Activated CD4-positive, alpha-beta memory T cell treated with anti-CD3 and anti-CD28 coated beads for 36 hours (primary cell): ENCODE measurements at regions not wholly inside any gene's neighbourhood (a gene's known extent, or its start where the extent isn't known, plus 50 kb on each side); places are given as distances from the start of the nearest gene placed in this dataset.

Source experiments
- CTCF ChIA-PET: fragments of 350-600 bp; sonication (Branson Sonifier 250); formaldehyde crosslinking; loops from one replicate; lab custom pipeline; 2021; ENCODE audit warnings: antibody characterized with exemption, inconsistent platforms; lab: Charles Lee
- POLR2A ChIA-PET: fragments of 350-600 bp; sonication (Branson Sonifier 250); formaldehyde crosslinking; loops from one replicate; lab custom pipeline; 2021; ENCODE audit warnings: antibody characterized with exemption; lab: Charles Lee
- DNase-seq: peaks from one replicate; pipeline ENCODE4 v3.0.0-alpha.2; 2020
- H3K27ac Mint-ChIP-seq: one replicate; pipeline ENCODE4 v1.8.0; 2021; ENCODE audit warnings: mixed read lengths
- H3K27me3 Mint-ChIP-seq: one replicate; pipeline ENCODE4 v1.8.0; 2021; ENCODE audit warnings: mixed read lengths
- H3K36me3 Mint-ChIP-seq: one replicate; pipeline ENCODE4 v1.8.0; 2021; ENCODE audit warnings: mixed read lengths
- H3K4me1 Mint-ChIP-seq: one replicate; pipeline ENCODE4 v1.8.0; 2021; ENCODE audit warnings: low read depth, mixed read lengths
- H3K4me3 Mint-ChIP-seq: one replicate; pipeline ENCODE4 v1.8.0; 2021; ENCODE audit warnings: mild to moderate bottlenecking, mixed read lengths
- H3K9me3 Mint-ChIP-seq: one replicate; pipeline ENCODE4 v1.8.0; 2021; ENCODE audit warnings: mixed read lengths
- intact Hi-C: fragments of 100-400 bp; cut with micrococcal nuclease; formaldehyde crosslinking; loops from one replicate; pipeline ENCODE4 v1.15.1; 2023

DNA sequence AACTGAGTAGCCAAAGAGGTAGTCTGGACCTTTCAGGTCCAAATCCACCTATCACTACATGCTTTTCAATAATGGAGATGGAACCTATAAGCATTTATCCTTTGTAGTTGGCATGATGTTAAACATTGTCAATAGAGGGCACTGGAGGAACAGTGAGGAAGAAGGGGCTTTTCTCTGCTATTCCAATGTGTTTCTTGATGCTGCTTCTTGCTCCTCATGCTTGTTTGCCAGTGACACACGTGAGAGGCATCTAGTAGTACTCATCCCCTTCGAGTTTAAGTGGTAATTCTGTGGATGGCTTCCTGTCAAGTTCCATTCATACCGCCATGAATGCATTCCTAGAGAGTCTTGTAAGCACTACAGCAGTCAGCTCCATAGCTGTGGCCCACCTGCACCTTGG, 84.0 kb downstream of the NAA11 start:
- Mint-ChIP-seq H3K36me3 (no peaks in the 10 kb centered on the region), H3K4me3 (no peak overlapping the region), H3K4me1 (no peaks in the 10 kb centered on the region), H3K27me3 (no peaks in the 10 kb centered on the region), H3K9me3 (no peaks in the 10 kb centered on the region), H3K27ac (no peak overlapping the region)
- POLR2A ChIA-PET, result no interaction called here
- intact Hi-C loops, result no loop called here
- CTCF ChIA-PET, result no interaction called here
- no peak for DNase-seq

DNA sequence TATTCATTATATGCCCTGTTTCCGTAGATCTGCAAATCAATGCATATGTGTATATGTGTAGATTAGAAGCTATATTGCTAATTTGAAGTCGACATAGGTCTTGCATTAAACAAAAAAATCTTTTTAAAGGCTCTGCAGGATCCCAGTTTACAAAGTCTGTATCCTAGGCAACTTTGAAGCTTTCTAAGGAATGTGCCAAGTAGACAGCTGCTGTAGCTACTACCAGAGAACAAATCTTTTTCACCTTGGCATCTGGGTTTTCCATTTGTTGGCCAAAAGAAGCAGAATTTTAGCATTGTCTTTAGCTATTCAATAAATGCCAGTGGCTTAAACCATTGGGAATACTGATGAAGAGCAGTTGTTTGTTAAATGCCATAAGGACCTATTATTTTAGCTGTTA, 88.0 kb downstream of the NAA11 start:
- H3K9me3 Mint-ChIP-seq, result no peaks in the 10 kb centered on the region
- POLR2A ChIA-PET, result no interaction called here
- no peaks in the 10 kb centered on the region for H3K36me3 Mint-ChIP-seq
- no peaks in the 10 kb centered on the region for H3K27me3 Mint-ChIP-seq
- H3K4me3 Mint-ChIP-seq, result no peak overlapping the region
- no peak for DNase-seq
- no peak overlapping the region for H3K27ac Mint-ChIP-seq
- H3K4me1 Mint-ChIP-seq, result no peaks in the 10 kb centered on the region
- CTCF ChIA-PET, result no interaction called here
- intact Hi-C loops, result no loop called here

DNA sequence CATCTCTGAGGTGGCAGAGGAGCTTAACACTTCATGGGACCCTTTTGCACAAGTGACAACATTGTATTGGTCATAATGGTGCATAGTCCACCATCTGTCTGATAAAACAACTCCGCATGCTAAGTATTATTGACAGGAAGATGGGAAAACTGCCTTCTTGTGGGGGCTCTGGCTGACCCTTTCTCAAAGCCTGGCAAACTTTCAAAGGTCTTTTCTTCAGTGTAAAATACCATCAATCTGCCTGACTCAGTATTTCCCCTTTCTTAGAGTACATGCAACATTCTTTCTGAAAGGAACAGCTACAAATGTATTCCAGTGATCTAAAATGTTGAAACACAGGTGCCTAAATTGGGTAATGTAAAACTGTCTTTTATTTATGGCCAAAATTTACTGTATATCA, 89.1 kb downstream of the NAA11 start:
- intact Hi-C loops, result no loop called here
- H3K27ac Mint-ChIP-seq, result no peak overlapping the region
- ChIA-PET POLR2A (no interaction called here), CTCF (no interaction called here)
- no peaks in the 10 kb centered on the region for H3K36me3 Mint-ChIP-seq
- H3K4me3 Mint-ChIP-seq, result no peak overlapping the region
- no peaks in the 10 kb centered on the region for H3K27me3 Mint-ChIP-seq
- no peaks in the 10 kb centered on the region for H3K9me3 Mint-ChIP-seq
- H3K4me1 Mint-ChIP-seq, result no peaks in the 10 kb centered on the region
- no peak for DNase-seq

DNA sequence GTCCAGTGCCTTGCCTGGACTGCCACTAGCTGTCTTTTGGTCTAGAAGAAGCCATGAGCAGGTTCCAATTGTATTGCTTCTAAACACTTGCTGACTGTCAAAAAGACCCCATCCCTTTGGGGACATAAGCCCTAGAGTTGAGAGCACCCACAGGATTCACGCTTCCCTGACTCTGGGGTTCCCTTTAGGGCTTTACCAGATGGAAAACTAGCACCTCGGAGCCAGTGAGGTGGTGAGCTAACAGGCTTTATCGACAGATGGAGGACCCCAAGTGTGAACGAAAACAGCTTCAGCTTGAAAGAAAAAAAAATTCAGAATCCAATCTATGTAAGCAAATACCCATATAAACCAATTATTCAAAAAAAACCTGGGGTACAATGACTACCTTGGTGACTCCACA, 90.8 kb downstream of the NAA11 start:
- POLR2A ChIA-PET, result interaction anchor here (0.7 kb wide), 1 partner anchor 256 kb away, joined by 3 read pairs; no protein-coding TSS in a partner anchor
- no peak overlapping the region for H3K4me3 Mint-ChIP-seq

DNA sequence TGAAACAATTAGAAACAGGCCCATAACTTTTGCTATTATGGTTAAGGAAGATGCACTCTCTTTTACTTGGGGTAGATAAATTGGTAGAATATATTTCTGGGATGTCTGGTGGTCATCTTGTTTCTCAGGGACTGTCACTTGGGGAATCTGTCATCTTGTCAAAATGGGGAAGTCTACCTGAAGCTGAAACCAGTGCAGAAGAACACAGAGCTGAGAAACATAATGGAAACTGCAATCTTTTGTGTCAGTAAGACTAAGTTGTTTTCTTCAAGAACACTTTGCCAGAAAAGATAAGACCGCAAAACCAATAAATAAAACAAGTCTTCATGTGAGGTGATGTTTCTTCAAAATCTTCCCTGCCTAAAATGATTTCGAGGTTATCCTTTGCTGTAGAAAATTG, 92.0 kb downstream of the NAA11 start:
- DNase-seq, result no peak
- Mint-ChIP-seq H3K36me3 (no peaks in the 10 kb centered on the region), H3K4me1 (no peaks in the 10 kb centered on the region), H3K27me3 (no peaks in the 10 kb centered on the region), H3K27ac (no peak overlapping the region), H3K9me3 (no peaks in the 10 kb centered on the region), H3K4me3 (no peak overlapping the region)
- intact Hi-C loops, result no loop called here
- POLR2A ChIA-PET, result no interaction called here
- CTCF ChIA-PET, result no interaction called here

More for the DNA sequence above, 90.8 kb downstream of the NAA11 start:
- DNase-seq, result no peak
- Mint-ChIP-seq H3K9me3 (no peaks in the 10 kb centered on the region), H3K27ac (no peak overlapping the region), H3K27me3 (no peaks in the 10 kb centered on the region), H3K4me1 (no peaks in the 10 kb centered on the region), H3K36me3 (no peaks in the 10 kb centered on the region)
- intact Hi-C loops, result no loop called here
- CTCF ChIA-PET, result no interaction called here

GRCh38 chr4:79232540-79232939, 93.3 kb downstream of the NAA11 start:
- Mint-ChIP-seq H3K27me3 (no peaks in the 10 kb centered on the region), H3K27ac (no peak overlapping the region), H3K36me3 (no peaks in the 10 kb centered on the region), H3K4me1 (no peaks in the 10 kb centered on the region), H3K9me3 (no peaks in the 10 kb centered on the region), H3K4me3 (no peak overlapping the region)
- intact Hi-C loops, result no loop called here
- no peak for DNase-seq
- ChIA-PET CTCF (no interaction called here), POLR2A (no interaction called here)

GRCh38 chr4:79227860-79228259, 98.0 kb downstream of the NAA11 start:
- DNase-seq, result no peak
- Mint-ChIP-seq H3K4me3 (no peak overlapping the region), H3K27me3 (no peaks in the 10 kb centered on the region), H3K9me3 (no peaks in the 10 kb centered on the region), H3K4me1 (no peaks in the 10 kb centered on the region), H3K36me3 (no peaks in the 10 kb centered on the region), H3K27ac (no peak overlapping the region)
- ChIA-PET CTCF (no interaction called here), POLR2A (no interaction called here)
- intact Hi-C loops, result no loop called here

GRCh38 chr4:79225360-79225759, 100.5 kb downstream of the NAA11 start:
- no peaks in the 10 kb centered on the region for H3K4me1 Mint-ChIP-seq
- DNase-seq, result no peak
- intact Hi-C loops, result no loop called here
- no peak overlapping the region for H3K27ac Mint-ChIP-seq
- no peaks in the 10 kb centered on the region for H3K9me3 Mint-ChIP-seq
- no peak overlapping the region for H3K4me3 Mint-ChIP-seq
- no peaks in the 10 kb centered on the region for H3K27me3 Mint-ChIP-seq
- CTCF ChIA-PET, result no interaction called here
- POLR2A ChIA-PET, result no interaction called here
- no peaks in the 10 kb centered on the region for H3K36me3 Mint-ChIP-seq

DNA sequence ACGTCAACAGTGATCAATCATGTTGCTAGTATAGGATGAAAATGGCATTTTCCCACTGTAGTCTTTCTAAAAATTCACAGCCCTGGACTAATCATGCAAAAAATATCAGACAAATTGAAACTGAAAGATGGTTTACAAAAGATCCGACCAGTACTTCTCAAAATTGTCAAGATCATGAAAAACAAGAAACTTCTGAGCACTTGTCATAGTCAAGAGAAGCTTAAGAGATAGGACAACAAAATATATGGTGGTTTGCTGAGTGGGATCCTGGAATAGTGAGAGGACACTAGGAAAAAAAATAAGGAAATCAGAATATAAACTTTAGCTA, 101.1 kb downstream of the NAA11 start:
- ChIA-PET CTCF (no interaction called here), POLR2A (no interaction called here)
- Mint-ChIP-seq H3K9me3 (no peaks in the 10 kb centered on the region), H3K27me3 (no peaks in the 10 kb centered on the region), H3K36me3 (no peaks in the 10 kb centered on the region), H3K27ac (no peak overlapping the region), H3K4me1 (no peaks in the 10 kb centered on the region), H3K4me3 (no peak overlapping the region)
- intact Hi-C loops, result no loop called here
- no peak for DNase-seq

- no peak overlapping the region for H3K4me3 Mint-ChIP-seq
- H3K27ac Mint-ChIP-seq, result no peak overlapping the region
- intact Hi-C loops, result no loop called here
- ChIA-PET CTCF (no interaction called here), POLR2A (no interaction called here)
- no peaks in the 10 kb centered on the region for H3K36me3 Mint-ChIP-seq
- no peaks in the 10 kb centered on the region for H3K9me3 Mint-ChIP-seq
- DNase-seq, result no peak
- H3K27me3 Mint-ChIP-seq, result no peaks in the 10 kb centered on the region
- no peaks in the 10 kb centered on the region for H3K4me1 Mint-ChIP-seq
Observed at GRCh38 chr4:79223993-79224776, 101.7 kb downstream of the NAA11 start.

GRCh38 chr4:79217025-79217424, 108.8 kb downstream of the NAA11 start:
- ChIA-PET CTCF (no interaction called here), POLR2A (no interaction called here)
- no peak for DNase-seq
- Mint-ChIP-seq H3K36me3 (no peaks in the 10 kb centered on the region), H3K27me3 (no peaks in the 10 kb centered on the region), H3K4me1 (no peaks in the 10 kb centered on the region), H3K4me3 (no peak overlapping the region), H3K9me3 (no peaks in the 10 kb centered on the region), H3K27ac (no peak overlapping the region)
- intact Hi-C loops, result no loop called here

DNA sequence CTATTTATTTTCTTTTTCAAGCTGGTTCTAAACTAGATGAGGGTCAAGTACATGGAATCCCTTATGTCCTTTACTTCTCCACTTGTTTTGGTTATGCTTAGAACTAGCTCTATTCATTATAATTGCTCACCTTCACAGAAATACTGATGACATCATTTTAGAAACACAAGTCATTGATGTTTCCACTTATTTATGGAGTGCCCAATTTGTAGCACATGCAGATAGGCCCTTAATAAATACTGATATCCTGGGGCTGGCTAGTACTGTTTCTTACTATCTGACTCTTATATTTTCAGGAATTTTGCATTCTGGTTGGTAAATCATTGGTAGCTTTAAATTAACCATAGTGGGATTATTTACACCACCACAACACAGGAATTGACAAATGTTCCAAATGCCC, 112.2 kb downstream of the NAA11 start:
- CTCF ChIA-PET, result no interaction called here
- H3K27ac Mint-ChIP-seq, result no peak overlapping the region
- POLR2A ChIA-PET, result no interaction called here
- no peaks in the 10 kb centered on the region for H3K9me3 Mint-ChIP-seq
- no peaks in the 10 kb centered on the region for H3K36me3 Mint-ChIP-seq
- no peak overlapping the region for H3K4me3 Mint-ChIP-seq
- intact Hi-C loops, result no loop called here
- no peaks in the 10 kb centered on the region for H3K27me3 Mint-ChIP-seq
- no peak for DNase-seq
- no peaks in the 10 kb centered on the region for H3K4me1 Mint-ChIP-seq

GRCh38 chr4:79213010-79213409, 112.9 kb downstream of the NAA11 start:
- CTCF ChIA-PET, result no interaction called here
- intact Hi-C loops, result no loop called here
- Mint-ChIP-seq H3K4me1 (no peaks in the 10 kb centered on the region), H3K4me3 (no peak overlapping the region), H3K9me3 (no peaks in the 10 kb centered on the region), H3K36me3 (no peaks in the 10 kb centered on the region), H3K27me3 (no peaks in the 10 kb centered on the region), H3K27ac (no peak overlapping the region)
- POLR2A ChIA-PET, result no interaction called here
- DNase-seq, result no peak
